B cell (primary cell): ENCODE measurements at regions not wholly inside any gene's neighbourhood (a gene's known extent, or its start where the extent isn't known, plus 50 kb on each side); places are given as distances from the start of the nearest gene placed in this dataset.
"Not testable (repeated sequence)": the region's sequence is repeated elsewhere in the genome, so short reads cannot be mapped to it uniquely, and the experiment has no call there.

ENCODE experiments used
- ATAC-seq: fragments of 200-7000 bp; cut with Tn5 transposase; one replicate; pipeline ENCODE4 v1.10.0; 2021; ENCODE audit warnings: low read depth, mild to moderate bottlenecking, moderate number of reproducible peaks, moderate library complexity
- CTCF ChIA-PET: fragments of 350-600 bp; sonication (Branson Sonifier 250); formaldehyde crosslinking; loops from one replicate; lab custom pipeline; 2021; ENCODE audit warnings: antibody characterized with exemption, inconsistent platforms; lab: Charles Lee
- POLR2A ChIA-PET: fragments of 350-600 bp; sonication (Branson Sonifier 250); formaldehyde crosslinking; loops from one replicate; lab custom pipeline; 2021; ENCODE audit warnings: antibody characterized with exemption; lab: Charles Lee
- DNase-seq: peaks from one replicate; pipeline ENCODE4 v3.0.0; 2013
- H2AFZ ChIP-seq: 2 replicates; pipeline ENCODE4 v1.6.1; 2012; ENCODE audit warnings: mild to moderate bottlenecking, low read depth, low read length; ENCODE audit not compliant: insufficient read depth, poor library complexity, severe bottlenecking
- H3K27ac ChIP-seq, 2 donors: 1 replicate in 1 of 2; 2 replicates in 1 of 2; pipeline ENCODE4 v1.5.1; 2012 to 2013; ENCODE audit warnings: low read length in 2 of 2, mild to moderate bottlenecking in 2 of 2, moderate library complexity in 1 of 2
- H3K27me3 ChIP-seq, 4 experiments: fragments of 200-600 bp in 1 of 4; sonication (generic) in 1 of 4; replicated peaks in 1 of 4; 1 replicate in 2 of 4; 2 replicates in 2 of 4; pipeline versions ENCODE4 v1.6.1 to v1.7.0; 2013 to 2016; ENCODE audit warnings: low read length in 3 of 4, mild to moderate bottlenecking in 2 of 4, mixed read lengths in 1 of 4, moderate library complexity in 1 of 4; ENCODE audit not compliant: insufficient read depth in 4 of 4, control insufficient read depth in 3 of 4; ENCODE audit errors: control extremely low read depth in 1 of 4
- H3K36me3 ChIP-seq, 2 experiments: replicated peaks in 1 of 2; 1 replicate in 1 of 2; 2 replicates in 1 of 2; pipeline versions ENCODE4 v1.6.1 to v1.7.1; 2013; ENCODE audit warnings: low read length in 1 of 2; ENCODE audit not compliant: insufficient read depth in 2 of 2, control insufficient read depth in 1 of 2; ENCODE audit errors: control extremely low read depth in 1 of 2, extremely low read depth in 1 of 2
- H3K4me1 ChIP-seq, 2 donors: fragments of 200-600 bp in 1 of 2; sonication (generic) in 1 of 2; 1 replicate in 1 of 2; 2 replicates in 1 of 2; pipeline versions ENCODE4 v1.5.1 to v1.6.1; 2013 to 2017; ENCODE audit warnings: low read length in 2 of 2; ENCODE audit not compliant: control insufficient read depth in 2 of 2, insufficient read depth in 2 of 2
- H3K4me2 ChIP-seq: replicated peaks from 2 replicates; pipeline ENCODE3; 2012; ENCODE audit warnings: mild to moderate bottlenecking, low read depth, low read length; ENCODE audit not compliant: poor library complexity, severe bottlenecking
- H3K4me3 ChIP-seq, 5 experiments: fragments of 200-600 bp in 1 of 5; sonication (generic) in 1 of 5; 1 replicate in 3 of 5; 2 replicates in 2 of 5; pipeline versions ENCODE4 v1.5.1 to v1.7.0; 2011 to 2016; ENCODE audit warnings: low read length in 4 of 5, mild to moderate bottlenecking in 4 of 5, low read depth in 2 of 5, control low read depth in 1 of 5, moderate library complexity in 1 of 5; ENCODE audit not compliant: insufficient read depth in 1 of 5; ENCODE audit errors: control extremely low read depth in 1 of 5, extremely low read depth in 1 of 5
- H3K79me2 ChIP-seq: fragments of 200-600 bp; sonication (generic); one replicate; pipeline ENCODE4 v1.6.0; 2016; ENCODE audit warnings: low read length; ENCODE audit not compliant: control insufficient read depth, insufficient read depth
- H3K9ac ChIP-seq: fragments of 200-600 bp; sonication (generic); 2 replicates; pipeline ENCODE4 v1.6.1; 2017; ENCODE audit warnings: mild to moderate bottlenecking, low read length, moderate library complexity
- H3K9me3 ChIP-seq, 3 donors: one replicate each; pipeline versions ENCODE4 v1.6.1 to v1.7.1; 2013; ENCODE audit warnings: low read length in 2 of 3; ENCODE audit not compliant: control insufficient read depth in 2 of 3, insufficient read depth in 1 of 3; ENCODE audit errors: control extremely low read depth in 1 of 3
- H4K20me1 ChIP-seq: 2 replicates; pipeline ENCODE4 v1.6.0; 2012; ENCODE audit warnings: mild to moderate bottlenecking, low read length; ENCODE audit not compliant: insufficient read depth, control insufficient read depth, poor library complexity, severe bottlenecking
- H3K27ac Mint-ChIP-seq: one replicate; pipeline ENCODE4 v1.8.0; 2021; ENCODE audit warnings: mixed read lengths
- H3K27me3 Mint-ChIP-seq: one replicate; pipeline ENCODE4 v1.8.0; 2021; ENCODE audit warnings: mixed read lengths
- H3K4me1 Mint-ChIP-seq: one replicate; pipeline ENCODE4 v1.8.0; 2021; ENCODE audit warnings: mixed read lengths
- H3K4me3 Mint-ChIP-seq: one replicate; pipeline ENCODE4 v1.8.0; 2021; ENCODE audit warnings: mixed read lengths
- H3K9me3 Mint-ChIP-seq: one replicate; pipeline ENCODE4 v1.8.0; 2022; ENCODE audit warnings: mixed read lengths; ENCODE audit not compliant: insufficient read depth
- CTCF ChIP-seq: fragments of 200-600 bp; IDR thresholded peaks from one replicate; pipeline ENCODE4 v1.8.0; 2022; ENCODE audit warnings: antibody characterized with exemption, mild to moderate bottlenecking
- EZH2 ChIP-seq: IDR thresholded peaks from 2 replicates; pipeline ENCODE4 v1.6.1; 2012; ENCODE audit warnings: borderline replicate concordance, low read depth, mild to moderate bottlenecking, moderate library complexity, low read length; ENCODE audit not compliant: insufficient read depth, poor library complexity, severe bottlenecking
- WGBS: methylation state at CpG from one replicate; pipeline ENCODE4 v1.1.5; 2013; ENCODE audit warnings: missing lambda C conversion rate; ENCODE audit not compliant: insufficient coverage; 5-methylcytosine and 5-hydroxymethylcytosine counted together
- intact Hi-C: fragments of 100-400 bp; cut with micrococcal nuclease; formaldehyde crosslinking; loops from one replicate; pipeline ENCODE4 v1.10.0; 2022

GRCh38 chr18:1075876-1076275, 171.2 kb downstream of the ADCYAP1 start:
- no peaks in the 10 kb centered on the region for H3K27me3 ChIP-seq
- H3K9me3 ChIP-seq = no peaks in the 10 kb centered on the region
- H3K9me3 Mint-ChIP-seq = no peaks in the 10 kb centered on the region
- H3K27me3 Mint-ChIP-seq = no peaks in the 10 kb centered on the region
- intact Hi-C loops = no loop called here
- H2AFZ ChIP-seq = no peak overlapping the region
- H3K36me3 ChIP-seq = no peaks in the 10 kb centered on the region
- ATAC-seq (no peak), DNase-seq (no peak)
- no peaks in the 10 kb centered on the region for H3K4me1 Mint-ChIP-seq
- no peaks in the 10 kb centered on the region for H4K20me1 ChIP-seq
- TF ChIP-seq EZH2 = no peak
- TF ChIP-seq CTCF = no peak
- no peaks in the 10 kb centered on the region for H3K79me2 ChIP-seq
- POLR2A ChIA-PET = no interaction called here
- H3K27ac ChIP-seq = no peak overlapping the region
- H3K9ac ChIP-seq = no peak overlapping the region
- no peak overlapping the region for H3K4me3 Mint-ChIP-seq
- CTCF ChIA-PET = no interaction called here
- no peaks in the 10 kb centered on the region for H3K4me1 ChIP-seq
- no peak overlapping the region for H3K4me3 ChIP-seq
- no peak overlapping the region for H3K4me2 ChIP-seq
- H3K27ac Mint-ChIP-seq = no peak overlapping the region

- ChIA-PET POLR2A (no interaction called here), CTCF (no interaction called here)
- Histone ChIP-seq H3K4me2 (no peak overlapping the region), H3K36me3 (no peaks in the 10 kb centered on the region), H3K4me1 (no peaks in the 10 kb centered on the region), H3K4me3 (no peak overlapping the region), H3K9ac (no peak overlapping the region), H3K27me3 (no peaks in the 10 kb centered on the region), H3K79me2 (no peaks in the 10 kb centered on the region), H3K9me3 (no peaks in the 10 kb centered on the region), H2AFZ (no peak overlapping the region), H3K27ac (no peak overlapping the region), H4K20me1 (no peaks in the 10 kb centered on the region)
- Mint-ChIP-seq H3K27ac (no peak overlapping the region), H3K27me3 (no peaks in the 10 kb centered on the region), H3K4me1 (no peaks in the 10 kb centered on the region), H3K4me3 (no peak overlapping the region), H3K9me3 (no peaks in the 10 kb centered on the region)
- DNase-seq = no peak
- TF ChIP-seq CTCF (no peak), EZH2 (no peak)
- no peak for ATAC-seq
- intact Hi-C loops = no loop called here
Measured at GRCh38 chr18:1078301-1078700, 173.6 kb downstream of the ADCYAP1 start.

- H3K27me3 ChIP-seq, H3K9me3 Mint-ChIP-seq, H4K20me1 ChIP-seq, H3K27me3 Mint-ChIP-seq, H3K4me2 ChIP-seq, H3K9ac ChIP-seq, POLR2A ChIA-PET, H3K4me3 Mint-ChIP-seq, H3K27ac Mint-ChIP-seq, H3K4me3 ChIP-seq, DNase-seq, H3K27ac ChIP-seq, ATAC-seq, H3K4me1 ChIP-seq, CTCF ChIA-PET, H2AFZ ChIP-seq, H3K79me2 ChIP-seq, H3K36me3 ChIP-seq, H3K4me1 Mint-ChIP-seq, H3K9me3 ChIP-seq, intact Hi-C loops: not testable (repeated sequence)
- no CpG with 5 or more reads among the region's 5 CpGs for WGBS
Measured at GRCh38 chr18:1083675-1084074, 179.0 kb downstream of the ADCYAP1 start.
